ENCODE measurements at regions not wholly inside any gene's neighbourhood (a gene's known extent, or its start where the extent isn't known, plus 50 kb on each side); places are given as distances from the start of the nearest gene placed in this dataset.

- no peaks in the 10 kb centered on the region for H3K27me3 ChIP-seq (ENCODE audit: low read length)
- H2AFZ ChIP-seq (ENCODE audit: low read depth, low read length, severe bottlenecking): no peak overlapping the region
- no peaks in the 10 kb centered on the region for H3F3A ChIP-seq (ENCODE audit: insufficient read depth)
- no peaks in the 10 kb centered on the region for H4K20me1 ChIP-seq (ENCODE audit: low read depth, low read length)
- no peak for TF ChIP-seq CTCF (IDR thresholded peaks at IDR 0.05; ENCODE audit: insufficient read depth, low read length, poor library complexity, severe bottlenecking)
- TF ChIP-seq EZH2phosphoT487 (conservative IDR thresholded peaks at IDR 0.05; ENCODE audit: low read length): no peak
- no peaks in the 10 kb centered on the region for H3K9me2 ChIP-seq (replicated peaks; ENCODE audit: insufficient read depth, low read length)
- H3K36me3 ChIP-seq (ENCODE audit: low read length): no peaks in the 10 kb centered on the region
- H3K4me2 ChIP-seq (ENCODE audit: low read depth, low read length, poor library complexity, severe bottlenecking): no peak overlapping the region
- H3K79me2 ChIP-seq (ENCODE audit: insufficient read depth, low read length): no peaks in the 10 kb centered on the region
- no peak overlapping the region for H3K4me3 ChIP-seq (ENCODE audit: insufficient read depth, low read length, poor library complexity, severe bottlenecking)
- no peaks in the 10 kb centered on the region for H3K9me3 ChIP-seq (ENCODE audit: insufficient read depth, low read length)
- H3K9ac ChIP-seq (ENCODE audit: low read length): no peak overlapping the region
- no peak overlapping the region for H3K27ac ChIP-seq (ENCODE audit: low read depth, low read length)
These were observed 189.7 kb downstream of the CHD9NB start for GRCh38 chr16:52863000-52863399.

- Histone ChIP-seq H3K9ac (ENCODE audit: low read length) (no peak overlapping the region), H3K4me2 (ENCODE audit: low read depth, low read length, poor library complexity, severe bottlenecking) (no peak overlapping the region), H3F3A (ENCODE audit: insufficient read depth) (no peaks in the 10 kb centered on the region), H2AFZ (ENCODE audit: low read depth, low read length, severe bottlenecking) (no peak overlapping the region), H3K9me2 (replicated peaks; ENCODE audit: insufficient read depth, low read length) (no peaks in the 10 kb centered on the region), H3K36me3 (ENCODE audit: low read length) (no peaks in the 10 kb centered on the region), H3K27ac (ENCODE audit: low read depth, low read length) (no peak overlapping the region), H3K27me3 (ENCODE audit: low read length) (no peaks in the 10 kb centered on the region), H4K20me1 (ENCODE audit: low read depth, low read length) (no peaks in the 10 kb centered on the region), H3K79me2 (ENCODE audit: insufficient read depth, low read length) (no peaks in the 10 kb centered on the region), H3K9me3 (ENCODE audit: insufficient read depth, low read length) (no peaks in the 10 kb centered on the region), H3K4me3 (ENCODE audit: insufficient read depth, low read length, poor library complexity, severe bottlenecking) (no peak overlapping the region)
- TF ChIP-seq EZH2phosphoT487 (conservative IDR thresholded peaks at IDR 0.05; ENCODE audit: low read length): no peak
- no peak for TF ChIP-seq CTCF (IDR thresholded peaks at IDR 0.05; ENCODE audit: insufficient read depth, low read length, poor library complexity, severe bottlenecking)
These were observed 191.1 kb downstream of the CHD9NB start for GRCh38 chr16:52861614-52862022.

GRCh38 chr16:52855463-52855862 is 197.2 kb downstream of the CHD9NB start:
- Histone ChIP-seq H3K36me3 (ENCODE audit: low read length) (no peaks in the 10 kb centered on the region), H3K9ac (ENCODE audit: low read length) (no peak overlapping the region), H3K79me2 (ENCODE audit: insufficient read depth, low read length) (no peaks in the 10 kb centered on the region), H3K27me3 (ENCODE audit: low read length) (no peaks in the 10 kb centered on the region), H3K9me3 (ENCODE audit: insufficient read depth, low read length) (no peaks in the 10 kb centered on the region), H3K27ac (ENCODE audit: low read depth, low read length) (no peak overlapping the region), H3K4me3 (ENCODE audit: insufficient read depth, low read length, poor library complexity, severe bottlenecking) (no peak overlapping the region), H3K9me2 (replicated peaks; ENCODE audit: insufficient read depth, low read length) (no peaks in the 10 kb centered on the region), H3K4me2 (ENCODE audit: low read depth, low read length, poor library complexity, severe bottlenecking) (no peak overlapping the region), H4K20me1 (ENCODE audit: low read depth, low read length) (no peaks in the 10 kb centered on the region), H2AFZ (ENCODE audit: low read depth, low read length, severe bottlenecking) (no peak overlapping the region), H3F3A (ENCODE audit: insufficient read depth) (no peaks in the 10 kb centered on the region)
- TF ChIP-seq EZH2phosphoT487 (conservative IDR thresholded peaks at IDR 0.05; ENCODE audit: low read length) (no peak), CTCF (IDR thresholded peaks at IDR 0.05; ENCODE audit: insufficient read depth, low read length, poor library complexity, severe bottlenecking) (no peak)

Data from SU-DHL-6 (cell line).